Stomach (tissue), 4 donors: ENCODE measurements at regions not wholly inside any gene's neighbourhood (a gene's known extent, or its start where the extent isn't known, plus 50 kb on each side); places are given as distances from the start of the nearest gene placed in this dataset.

ENCODE experiments used
- CTCF ChIP-seq, 7 experiments: fragments of 450-650 bp in 4 of 7; fragments of 200-600 bp in 3 of 7; sonication (generic) in 3 of 7; IDR thresholded peaks; one replicate each; pipeline ENCODE4 v1.5.1; 2016 to 2019; ENCODE audit warnings: antibody characterized with exemption in 7 of 7, control low read depth in 2 of 7, mild to moderate bottlenecking in 1 of 7
- POLR2AphosphoS5 ChIP-seq, 3 donors: sonication (generic); formaldehyde crosslinking; IDR thresholded peaks; one replicate each; pipeline ENCODE4 v1.6.1; 2016; ENCODE audit warnings: antibody characterized with exemption in 3 of 3

- TF ChIP-seq CTCF (IDR thresholded peaks at IDR 0.05) (no peak), POLR2AphosphoS5 (IDR thresholded peaks at IDR 0.05) (no peak)
These were observed 518.5 kb downstream of the EPHA3 start for GRCh38 chr3:89625945-89626344.
